Adrenal gland (tissue), 9 donors: ENCODE measurements at regions not wholly inside any gene's neighbourhood (a gene's known extent, or its start where the extent isn't known, plus 50 kb on each side); places are given as distances from the start of the nearest gene placed in this dataset.
"Not testable (repeated sequence)": the region's sequence is repeated elsewhere in the genome, so short reads cannot be mapped to it uniquely, and the experiment has no call there.

Source experiments
- DNase-seq, 7 donors: peaks; one replicate each; pipeline ENCODE4 v3.0.0-alpha.2; 2019 to 2020
- H3K27ac ChIP-seq, 5 donors: fragments of 200-600 bp; sonication (generic) in 4 of 5; 1 replicate in 3 of 5; 2 replicates in 2 of 5; pipeline versions ENCODE4 v1.5.1 to v1.8.0; 2016 to 2020; ENCODE audit warnings: mild to moderate bottlenecking in 1 of 5
- H3K27me3 ChIP-seq: fragments of 200-600 bp; 2 replicates; pipeline ENCODE4 v1.8.0; 2021
- H3K36me3 ChIP-seq, 2 donors: fragments of 200-600 bp; replicated peaks in 1 of 2; 1 replicate in 1 of 2; 2 replicates in 1 of 2; pipeline versions ENCODE4 v1.5.1 to v1.8.0; 2018 to 2022
- H3K4me1 ChIP-seq, 2 donors: fragments of 200-600 bp; replicated peaks in 1 of 2; 1 replicate in 1 of 2; 2 replicates in 1 of 2; pipeline versions ENCODE4 v1.5.1 to v1.8.0; 2018 to 2021
- H3K4me3 ChIP-seq, 4 donors: fragments of 200-600 bp; sonication (generic) in 3 of 4; one replicate each; pipeline ENCODE4 v1.5.1; 2016 to 2018
- H3K9me3 ChIP-seq, 3 donors: fragments of 200-600 bp; sonication (generic) in 1 of 3; replicated peaks in 1 of 3; 1 replicate in 2 of 3; 2 replicates in 1 of 3; pipeline versions ENCODE4 v1.5.1 to v1.8.0; 2016 to 2021
- CTCF ChIP-seq, 6 experiments: fragments of 450-650 bp in 4 of 6; fragments of 200-600 bp in 2 of 6; sonication (generic) in 1 of 6; IDR thresholded peaks; 1 replicate in 5 of 6; 2 replicates in 1 of 6; pipeline versions ENCODE4 v1.5.1 to v1.8.0; 2016 to 2021; ENCODE audit warnings: antibody characterized with exemption in 6 of 6, mild to moderate bottlenecking in 2 of 6, moderate library complexity in 1 of 6
- POLR2A ChIP-seq, 2 donors: fragments of 450-650 bp; IDR thresholded peaks; one replicate each; pipeline ENCODE4 v1.6.1; 2017; ENCODE audit warnings: antibody characterized with exemption in 2 of 2, mild to moderate bottlenecking in 2 of 2, moderate library complexity in 1 of 2
- WGBS, 4 donors: extraction: QIAGEN DNeasy Blood & Tissue Kit in 2 of 4; methylation state at CpG; one replicate each; pipeline versions ENCODE4 v1.1.5 to v1.1.7; 2013 to 2017; 5-methylcytosine and 5-hydroxymethylcytosine counted together
- intact Hi-C, 2 donors: fragments of 100-400 bp; cut with DNase I; formaldehyde crosslinking; loops; one replicate each; pipeline versions ENCODE4 v1.14.1 to v1.15.0; 2022 to 2023
- donor health status: healthy with polysubstance abuse.
- donor health status: Bipolar disorder and iron deficiency.
- donor health status: DM: yes; HTN: yes; CAD: no.
- donor health status: DM: no; HTN: no; CAD: no.
- donor health status: DM: no; HTN: no; CAD: no.

- Histone ChIP-seq H3K27me3 (no peaks in the 10 kb centered on the region), H3K9me3 (no peaks in the 10 kb centered on the region), H3K36me3 (no peaks in the 10 kb centered on the region), H3K4me3 (no peak overlapping the region), H3K4me1 (no peaks in the 10 kb centered on the region), H3K27ac (no peak overlapping the region)
- no peak for DNase-seq
- intact Hi-C loops, result no loop called here
- 30 to 41% (median 31%) methylated on average over 1 of the region's 1 CpG for WGBS, 4 donors
- TF ChIP-seq CTCF (IDR thresholded peaks at IDR 0.05) (no peak), POLR2A (IDR thresholded peaks at IDR 0.05) (no peak)
These were observed 172.6 kb downstream of the GOLGA6L6 start for GRCh38 chr15:20368974-20369373.

GRCh38 chr15:20367093-20367492 is 174.5 kb downstream of the GOLGA6L6 start:
- Histone ChIP-seq H3K27ac (no peak overlapping the region), H3K9me3 (no peaks in the 10 kb centered on the region), H3K27me3 (peaks cover 3% of the 10 kb centered on the region), H3K4me1 (no peaks in the 10 kb centered on the region), H3K4me3 (no peak overlapping the region), H3K36me3 (no peaks in the 10 kb centered on the region)
- no peak for TF ChIP-seq POLR2A (IDR thresholded peaks at IDR 0.05)
- TF ChIP-seq CTCF (IDR thresholded peaks at IDR 0.05), result no peak
- WGBS, 4 donors, result 40 to 61% (median 55%) methylated on average over 2 of the region's 2 CpGs
- intact Hi-C loops, result no loop called here
- DNase-seq, result no peak

- intact Hi-C loops, DNase-seq, H3K27ac ChIP-seq, H3K36me3 ChIP-seq, H3K4me3 ChIP-seq, H3K27me3 ChIP-seq, H3K9me3 ChIP-seq, H3K4me1 ChIP-seq: not testable (repeated sequence)
- WGBS, 4 donors, result 58 to 71% (median 63%) methylated on average over 5 of the region's 5 CpGs
These were observed 178.0 kb downstream of the GOLGA6L6 start for GRCh38 chr15:20363591-20363990.

- intact Hi-C loops, result no loop called here
- Histone ChIP-seq H3K9me3 (no peaks in the 10 kb centered on the region), H3K36me3 (no peaks in the 10 kb centered on the region), H3K4me3 (no peak overlapping the region), H3K4me1 (no peaks in the 10 kb centered on the region), H3K27ac (no peak overlapping the region), H3K27me3 (peaks cover 3% of the 10 kb centered on the region)
- TF ChIP-seq POLR2A (IDR thresholded peaks at IDR 0.05) (no peak), CTCF (IDR thresholded peaks at IDR 0.05) (no peak)
- no peak for DNase-seq
These were observed 180.5 kb downstream of the GOLGA6L6 start for GRCh38 chr15:20361091-20361490.

- Histone ChIP-seq H3K9me3 (no peaks in the 10 kb centered on the region), H3K36me3 (no peaks in the 10 kb centered on the region), H3K27ac (no peak overlapping the region), H3K4me1 (no peaks in the 10 kb centered on the region), H3K27me3 (peaks cover 3% of the 10 kb centered on the region), H3K4me3 (no peak overlapping the region)
- intact Hi-C loops, result no loop called here
- no peak for TF ChIP-seq CTCF (IDR thresholded peaks at IDR 0.05)
- WGBS, 4 donors, result 70 to 75% (median 72%) methylated on average over 17 of the region's 17 CpGs
- DNase-seq, result no peak
These were observed 182.7 kb downstream of the GOLGA6L6 start for GRCh38 chr15:20358779-20359414.
